Caki2 (cell line): ENCODE measurements at regions not wholly inside any gene's neighbourhood (a gene's known extent, or its start where the extent isn't known, plus 50 kb on each side); places are given as distances from the start of the nearest gene placed in this dataset.
A peak's percentile ranks its signal among the peaks of the same experiment; 100 is the strongest.

ENCODE experiments used
- DNase-seq: peaks from one replicate; pipeline ENCODE4 v3.0.0-alpha.2; 2015; ENCODE audit warnings: low read depth
- in situ Hi-C: cut with HindIII; loops from 2 replicates; pipeline ENCODE4 v1.10.0; 2016; ENCODE audit warnings: low sequenced_read_pairs, low pct_unique_long_range_greater_than_20kb, mixed read lengths

GRCh38 chr18:73939391-73939790, 208.2 kb downstream of the FBXO15 start:
- no peak for DNase-seq

GRCh38 chr18:73933685-73934084, 213.9 kb downstream of the FBXO15 start:
- in situ Hi-C loops: no loop called here
- DNase-seq: no peak

More at GRCh38 chr18:73939391-73939790, 208.2 kb downstream of the FBXO15 start:
- in situ Hi-C loops: no loop called here

GRCh38 chr18:73932976-73933375, 214.7 kb downstream of the FBXO15 start:
- in situ Hi-C loops: no loop called here
- DNase-seq: no peak

GRCh38 chr18:73927496-73927895, 220.1 kb downstream of the FBXO15 start:
- in situ Hi-C loops: no loop called here
- DNase-seq: no peak

GRCh38 chr18:73924836-73925235, 222.8 kb downstream of the FBXO15 start:
- no peak for DNase-seq
- in situ Hi-C loops: no loop called here

GRCh38 chr18:73924307-73924706, 223.3 kb downstream of the FBXO15 start:
- no peak for DNase-seq

DNA sequence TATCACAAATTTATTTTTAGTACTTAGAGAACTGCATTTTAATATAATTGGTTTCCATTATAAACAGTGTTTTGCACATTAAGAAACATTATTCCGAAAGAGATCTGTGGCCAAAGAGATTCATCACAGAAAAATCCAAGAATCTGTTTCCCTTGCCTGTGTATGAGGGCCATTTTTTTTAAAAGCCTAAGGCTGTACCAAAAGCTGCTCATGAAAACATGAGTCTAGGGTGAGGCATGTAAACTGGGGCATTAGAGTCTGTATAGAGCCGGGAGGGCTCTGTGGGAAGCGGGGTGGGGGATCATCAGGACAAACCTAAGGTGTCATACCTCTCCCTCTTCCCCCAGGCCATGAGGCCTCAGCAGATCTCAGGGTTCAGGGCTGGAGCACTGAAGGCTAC, 223.8 kb downstream of the FBXO15 start:
- in situ Hi-C loops: no loop called here
- no peak for DNase-seq

More at GRCh38 chr18:73924307-73924706, 223.3 kb downstream of the FBXO15 start:
- in situ Hi-C loops: no loop called here

DNA sequence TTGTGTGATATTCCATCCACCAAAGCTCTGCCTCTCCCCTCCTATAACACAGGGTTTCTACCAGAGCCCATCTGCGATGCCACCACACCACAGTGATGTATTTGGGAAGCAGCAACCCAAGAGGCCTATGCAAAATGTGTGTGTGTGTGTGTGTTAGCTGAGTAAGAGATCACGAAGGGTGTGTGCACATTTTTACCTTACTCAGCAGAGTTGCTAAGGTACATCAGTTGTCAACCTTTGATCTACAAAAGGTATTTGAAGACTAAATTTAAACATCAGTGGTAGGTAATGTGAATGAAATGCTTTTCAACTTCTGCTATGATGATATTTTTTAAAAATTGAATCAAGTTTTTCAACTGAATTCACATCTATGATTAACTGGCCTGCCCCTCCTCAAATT, 227.6 kb downstream of the FBXO15 start:
- no peak for DNase-seq
- in situ Hi-C loops: no loop called here

DNA sequence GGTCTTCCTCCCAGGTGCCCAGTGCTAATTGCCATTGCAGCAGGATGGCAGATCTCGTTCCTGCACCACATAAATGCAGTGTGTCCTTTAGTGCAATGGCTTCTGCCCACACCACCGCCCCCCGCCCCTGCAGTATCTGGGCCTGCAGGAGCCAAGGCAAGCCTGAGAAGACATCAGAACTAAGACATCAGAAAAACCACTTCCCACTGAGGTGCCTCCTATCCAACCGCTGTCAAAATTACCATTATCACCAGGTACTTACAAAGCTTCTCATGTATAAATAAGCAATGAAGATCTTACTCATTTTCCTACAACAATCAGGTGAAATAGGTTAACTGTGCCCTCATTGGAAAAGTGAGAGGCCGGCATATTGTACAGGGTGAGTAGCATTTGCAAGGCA, 228.8 kb downstream of the FBXO15 start:
- in situ Hi-C loops: no loop called here

GRCh38 chr18:73917046-73917445, 230.6 kb downstream of the FBXO15 start:
- no peak for DNase-seq
- in situ Hi-C loops: no loop called here

More for the DNA sequence above, 228.8 kb downstream of the FBXO15 start:
- no peak for DNase-seq

DNA sequence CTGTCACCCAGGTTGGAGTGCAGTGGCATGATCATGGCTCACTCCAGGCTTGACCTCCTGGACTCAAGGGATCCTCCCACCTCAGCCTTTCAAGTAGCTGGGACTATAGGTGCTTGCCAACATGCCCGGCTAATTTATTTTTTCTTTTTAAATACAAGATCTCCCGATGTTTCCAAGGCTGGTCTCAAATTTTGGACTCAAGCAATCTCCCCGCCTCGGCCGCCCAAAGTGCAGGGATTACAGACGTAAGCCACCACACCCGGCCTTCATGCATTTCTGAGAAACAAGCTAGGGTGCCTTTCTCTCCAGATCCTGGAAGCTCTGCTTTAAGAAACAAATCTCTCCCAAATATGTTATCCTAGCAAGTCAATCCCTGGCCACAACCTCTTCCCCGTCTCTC, 234.1 kb downstream of the FBXO15 start:
- no peak for DNase-seq
- in situ Hi-C loops: no loop called here

DNA sequence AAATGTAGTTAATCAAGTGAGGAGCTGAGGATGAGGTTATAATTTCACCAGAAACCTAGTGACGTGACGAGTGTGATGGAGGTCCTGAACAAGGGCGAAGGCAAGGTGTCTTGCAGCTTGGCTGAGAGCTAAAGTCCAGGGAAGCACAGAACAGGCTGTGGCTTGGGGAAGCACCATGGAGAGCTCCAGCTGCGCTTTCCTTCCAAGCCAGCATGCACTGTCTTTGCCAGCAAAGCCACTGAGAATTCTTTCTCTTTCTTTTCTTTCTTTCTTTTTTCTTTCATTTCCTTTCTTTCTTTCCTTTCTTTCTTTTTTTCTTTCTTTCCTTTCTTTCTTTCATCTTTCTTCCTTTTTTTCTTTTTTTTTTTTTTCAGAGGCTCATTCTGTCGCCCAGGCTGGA, 239.3 kb downstream of the FBXO15 start:
- peak; percentile 4 for DNase-seq
- in situ Hi-C loops: no loop called here

- in situ Hi-C loops: no loop called here
Observed at GRCh38 chr18:73901566-73901965, 246.1 kb downstream of the FBXO15 start.

GRCh38 chr18:73901151-73901550, 246.5 kb downstream of the FBXO15 start:
- in situ Hi-C loops: no loop called here
- no peak for DNase-seq

More at GRCh38 chr18:73901566-73901965, 246.1 kb downstream of the FBXO15 start:
- DNase-seq: no peak

GRCh38 chr18:73900106-73900835, 247.4 kb downstream of the FBXO15 start:
- no peak for DNase-seq
- in situ Hi-C loops: no loop called here

DNA sequence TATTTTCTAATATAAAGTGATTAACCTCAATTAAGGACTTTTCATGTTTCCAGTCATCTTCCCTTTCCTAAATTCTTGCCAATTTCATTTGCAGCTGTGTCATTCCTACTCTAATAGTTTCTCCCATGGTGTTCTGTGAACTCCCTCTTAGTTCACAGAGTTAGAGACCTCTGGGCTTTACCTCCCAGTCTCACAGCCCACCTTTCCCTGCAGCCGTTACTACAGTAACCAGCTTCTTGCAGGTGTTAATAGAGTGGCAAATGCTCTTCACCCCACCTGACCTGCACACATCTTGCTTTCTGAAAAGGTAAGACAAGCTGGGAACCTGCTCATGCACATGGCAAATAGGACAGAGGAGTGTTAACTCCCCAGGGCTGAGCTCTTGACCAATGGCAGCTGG, 250.1 kb downstream of the FBXO15 start:
- in situ Hi-C loops: no loop called here
- DNase-seq: no peak

GRCh38 chr18:73896685-73897084, 250.9 kb downstream of the FBXO15 start:
- DNase-seq: no peak
- in situ Hi-C loops: no loop called here

GRCh38 chr18:73895701-73896100, 251.9 kb downstream of the FBXO15 start:
- in situ Hi-C loops: no loop called here
- DNase-seq: no peak

- DNase-seq: no peak
- in situ Hi-C loops: no loop called here
Observed at GRCh38 chr18:73893880-73894279, 253.8 kb downstream of the FBXO15 start.
